ENCODE measurements at regions not wholly inside any gene's neighbourhood (a gene's known extent, or its start where the extent isn't known, plus 50 kb on each side); places are given as distances from the start of the nearest gene placed in this dataset.
"Not testable (repeated sequence)": the region's sequence is repeated elsewhere in the genome, so short reads cannot be mapped to it uniquely, and the experiment has no call there.

DNA sequence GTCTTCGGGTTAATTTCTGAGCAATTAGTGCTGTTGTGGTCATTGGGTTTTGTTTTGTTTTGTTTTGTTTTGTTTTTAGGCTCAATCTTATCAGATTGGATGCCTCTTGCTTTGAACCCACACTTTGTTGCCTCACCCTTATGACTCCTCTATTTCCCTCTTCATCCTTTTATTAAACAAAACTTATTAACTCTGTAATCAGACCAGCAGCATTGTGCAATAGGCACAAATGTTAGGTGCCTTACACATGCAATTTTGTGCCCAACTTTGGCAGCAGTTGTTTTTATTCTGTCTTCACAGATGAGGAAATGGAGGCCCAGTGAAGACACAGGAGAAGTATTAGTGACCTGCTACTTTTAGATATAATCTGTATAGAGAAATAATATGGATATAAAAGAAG is 377.7 kb downstream of the KCNRG start:
- no peak for TF ChIP-seq CTCF (IDR thresholded peaks at IDR 0.05)
- Histone ChIP-seq H3K9me3 (no peaks in the 10 kb centered on the region), H3K36me3 (no peaks in the 10 kb centered on the region), H3K27me3 (no peaks in the 10 kb centered on the region), H3K4me3 (no peak overlapping the region), H3K4me1 (no peaks in the 10 kb centered on the region), H3K27ac (no peak overlapping the region)
- intact Hi-C loops (cut with DNase I), result no loop called here
- 76 to 77% methylated on average over 1 of the region's 1 CpG for WGBS, 2 donors
- no peak for ATAC-seq
- FAIRE-seq, result no peak
- DNase-seq, result no peak

- no peaks in the 10 kb centered on the region for H3K4me1 ChIP-seq
- H3K36me3 ChIP-seq, result no peaks in the 10 kb centered on the region
- intact Hi-C loops (cut with DNase I), result no loop called here
- no peaks in the 10 kb centered on the region for H3K9me3 ChIP-seq
- DNase-seq (no peak), ATAC-seq (no peak), FAIRE-seq (no peak)
- no peak for TF ChIP-seq CTCF (IDR thresholded peaks at IDR 0.05)
- 48 to 62% methylated on average over 6 of the region's 6 CpGs for WGBS, 2 donors
- H3K27ac ChIP-seq, result no peak overlapping the region
- H3K4me3 ChIP-seq, result no peak overlapping the region
- no peaks in the 10 kb centered on the region for H3K27me3 ChIP-seq
Observed at GRCh38 chr13:50393628-50394027, 378.4 kb downstream of the KCNRG start.

DNA sequence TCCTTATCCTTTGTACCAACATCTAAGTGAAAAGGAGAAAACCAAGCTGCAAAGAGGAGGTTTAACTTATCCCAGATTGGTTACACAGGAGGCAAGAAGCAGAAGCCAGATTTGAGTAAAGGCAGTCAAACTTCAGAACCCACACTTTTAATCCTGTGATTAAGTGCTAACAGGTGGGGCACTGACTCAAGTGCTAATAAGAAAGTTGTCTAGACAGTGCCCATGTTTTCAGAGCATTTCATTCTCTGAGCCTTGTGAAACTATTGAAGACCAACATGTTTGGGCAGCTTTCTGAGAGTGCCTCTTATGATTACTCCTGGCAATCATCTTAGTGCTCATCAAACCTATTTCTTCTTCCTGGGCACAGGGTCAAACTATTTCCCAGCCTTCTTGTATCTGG is 380.8 kb downstream of the KCNRG start:
- TF ChIP-seq CTCF (IDR thresholded peaks at IDR 0.05), result no peak
- Histone ChIP-seq H3K4me1 (no peaks in the 10 kb centered on the region), H3K27me3 (no peaks in the 10 kb centered on the region), H3K27ac (no peak overlapping the region), H3K4me3 (no peak overlapping the region), H3K36me3 (no peaks in the 10 kb centered on the region), H3K9me3 (no peaks in the 10 kb centered on the region)
- DNase-seq, result no peak
- intact Hi-C loops (cut with DNase I), result no loop called here
- no peak for FAIRE-seq
- ATAC-seq, result no peak

GRCh38 chr13:50396618-50397017 is 381.4 kb downstream of the KCNRG start:
- H3K36me3 ChIP-seq; H3K9me3 ChIP-seq; H3K4me3 ChIP-seq; DNase-seq; H3K4me1 ChIP-seq; ATAC-seq; FAIRE-seq; H3K27me3 ChIP-seq; intact Hi-C loops (cut with DNase I); H3K27ac ChIP-seq: not testable (repeated sequence)
- 95 to 96% methylated on average over 25 to 31 of the region's 31 CpGs for WGBS, 2 donors

- no peaks in the 10 kb centered on the region for H3K36me3 ChIP-seq
- H3K9me3 ChIP-seq, result no peaks in the 10 kb centered on the region
- FAIRE-seq (no peak), DNase-seq (peak in 2 of 6 donors; percentile 30 to 34), ATAC-seq (peak in 3 of 4 donors; percentile 37 to 77 (median 67))
- WGBS, 2 donors, result 38 to 45% methylated on average over 3 of the region's 3 CpGs
- no peak for TF ChIP-seq CTCF (IDR thresholded peaks at IDR 0.05)
- intact Hi-C loops (cut with DNase I), result no loop called here
- H3K4me1 ChIP-seq, result no peaks in the 10 kb centered on the region
- H3K27ac ChIP-seq, result peak overlapping the region in 1 of 4 donors; percentile 39
- H3K27me3 ChIP-seq, result no peaks in the 10 kb centered on the region
- no peak overlapping the region for H3K4me3 ChIP-seq
Observed at GRCh38 chr13:50400035-50400726, 384.9 kb downstream of the KCNRG start.

Data from pancreas (tissue), 10 donors.